BLaER1 treated with 17β-estradiol and CSF1 and Interleukin-3, amounts not matched to agents 10 nM and 100 nM (cell line): ENCODE measurements at regions not wholly inside any gene's neighbourhood (a gene's known extent, or its start where the extent isn't known, plus 50 kb on each side); places are given as distances from the start of the nearest gene placed in this dataset.

ENCODE experiments used
- H3K27ac ChIP-seq, 11 experiments: shearing (Covaris generic); formaldehyde crosslinking; 2 replicates each; pipeline ENCODE4 v1.8.1; 2022
- H3K27me3 ChIP-seq, 11 experiments: shearing (Covaris generic); formaldehyde crosslinking; 2 replicates each; pipeline ENCODE4 v1.8.1; 2022
- H3K36me3 ChIP-seq, 11 experiments: shearing (Covaris generic); formaldehyde crosslinking; 2 replicates each; pipeline ENCODE4 v1.8.1; 2022
- H3K4me1 ChIP-seq, 10 experiments: shearing (Covaris generic); formaldehyde crosslinking; 2 replicates each; pipeline ENCODE4 v1.8.1; 2022
- H3K4me2 ChIP-seq, 11 experiments: shearing (Covaris generic); formaldehyde crosslinking; 2 replicates each; pipeline ENCODE4 v1.8.1; 2022
- H3K4me3 ChIP-seq, 10 experiments: shearing (Covaris generic); formaldehyde crosslinking; 2 replicates each; pipeline ENCODE4 v1.8.1; 2022
- H3K9ac ChIP-seq, 11 experiments: shearing (Covaris generic); formaldehyde crosslinking; 2 replicates each; pipeline ENCODE4 v1.8.1; 2022
- H3K9me3 ChIP-seq, 11 experiments: shearing (Covaris generic); formaldehyde crosslinking; replicated peaks in 1 of 11; 2 replicates each; pipeline ENCODE4 v1.8.1; 2022
- H4K20me1 ChIP-seq, 11 experiments: shearing (Covaris generic); formaldehyde crosslinking; 2 replicates each; pipeline ENCODE4 v1.8.1; 2022
- Cebpa-rat ChIP-seq, 11 experiments: shearing (Covaris generic); IDR thresholded peaks; 2 replicates each; pipeline ENCODE4 v1.8.1; 2022

DNA sequence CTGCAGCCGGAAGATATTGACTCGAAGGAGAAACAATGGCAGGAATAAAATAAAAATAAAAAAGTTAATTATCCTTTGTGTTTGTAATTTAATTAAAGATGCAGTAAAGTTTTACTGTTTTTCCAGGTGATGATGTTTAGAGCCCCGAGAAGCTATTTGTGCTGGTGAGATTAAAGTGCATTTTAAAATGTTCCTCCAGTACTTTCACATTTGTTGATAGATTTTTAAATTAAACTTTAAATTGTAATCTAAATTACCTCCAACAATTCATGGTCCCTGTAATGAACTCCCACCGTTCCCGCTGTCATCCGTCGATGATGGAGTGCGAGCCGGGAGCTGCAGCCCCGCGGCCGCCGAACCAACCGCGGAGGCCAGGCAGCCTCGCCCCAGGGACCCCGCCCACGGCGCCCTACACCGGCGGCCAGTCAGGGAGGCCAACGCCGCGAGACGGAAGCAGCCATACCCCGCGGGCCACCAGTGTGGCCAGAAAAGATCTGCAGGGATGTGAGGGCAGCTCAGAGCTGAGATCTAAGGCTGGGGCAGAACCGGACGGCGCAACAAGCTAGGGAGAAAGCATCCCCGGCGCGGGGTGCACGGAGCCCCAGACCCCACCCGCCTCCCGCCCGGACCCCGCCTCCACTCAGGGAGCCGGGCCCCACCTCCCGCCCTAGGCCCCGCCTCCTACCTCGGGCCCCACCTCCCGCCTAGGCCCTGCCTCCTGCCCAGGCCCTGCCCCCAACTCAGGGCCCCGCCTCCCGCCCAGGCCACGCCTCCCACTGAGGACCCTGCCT, 104.0 kb downstream of the FAM53A start:
- Histone ChIP-seq H3K27me3 (no peaks in the 10 kb centered on the region), H3K9ac (peak overlapping the region; percentile 77 to 88 (median 85); a peak in 21 of 22 replicates), H4K20me1 (peaks cover 0 to 9% (median 0%) of the 10 kb centered on the region in 11 experiments; a peak in 7 of 22 replicates), H3K36me3 (no peaks in the 10 kb centered on the region), H3K4me1 (peaks cover 10 to 26% (median 20%) of the 10 kb centered on the region in 10 experiments; a peak in 18 of 20 replicates), H3K9me3 (peaks cover 0 to 11% (median 6%) of the 10 kb centered on the region in 11 experiments; a peak in 12 of 22 replicates), H3K27ac (peak overlapping the region; percentile 58 to 92 (median 87); a peak in 21 of 22 replicates), H3K4me2 (peak overlapping the region; percentile 64 to 98 (median 89)), H3K4me3 (peak overlapping the region; percentile 62 to 80 (median 70))
- no peak for TF ChIP-seq Cebpa-rat (IDR thresholded peaks at IDR 0.05)

DNA sequence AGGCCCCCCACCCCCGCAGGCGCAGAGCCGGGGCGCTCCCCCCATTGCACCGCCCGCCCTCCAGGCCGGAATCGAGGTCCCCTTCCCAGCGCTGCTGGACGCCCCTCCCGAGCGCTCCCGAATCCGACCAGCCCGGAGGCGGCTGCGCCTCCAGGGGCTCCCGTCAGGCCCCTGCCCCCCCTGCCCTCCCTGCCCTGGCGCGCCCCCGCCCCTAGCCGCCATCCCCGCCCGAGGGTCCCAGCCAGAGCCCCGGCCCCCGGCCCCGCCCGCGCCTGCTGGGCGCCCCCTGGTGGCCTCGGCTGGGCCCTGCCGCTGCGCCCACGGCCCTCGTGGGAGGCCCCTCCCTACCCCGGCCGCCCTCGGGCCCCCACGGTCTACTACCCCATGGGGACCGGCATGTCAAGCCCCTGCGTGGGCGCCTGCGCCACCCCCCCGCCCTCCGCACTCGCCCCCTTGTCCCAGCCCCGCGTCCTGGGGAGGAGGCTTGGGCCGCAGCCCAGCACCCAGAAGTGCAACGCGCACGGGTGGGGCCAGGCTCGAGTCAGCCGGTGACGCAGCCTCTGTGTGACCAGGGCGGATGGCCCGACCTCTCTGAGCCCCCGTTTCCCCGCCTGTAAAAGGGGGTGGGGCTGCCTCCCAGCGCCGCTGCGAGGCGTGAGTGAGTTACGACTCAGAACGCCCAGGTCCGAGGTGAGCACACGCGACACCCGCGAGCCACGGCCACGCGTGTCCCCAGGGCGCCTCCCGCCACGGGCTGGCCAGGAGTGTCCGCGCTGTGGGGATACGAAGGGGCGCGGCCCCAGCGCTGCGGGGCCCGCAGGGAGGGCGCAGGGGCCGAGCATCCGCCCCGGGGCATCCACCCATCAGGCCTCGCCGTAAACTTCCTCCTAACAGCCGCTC, 104.9 kb downstream of the FAM53A start:
- H3K9ac ChIP-seq, result peak overlapping the region; percentile 77 to 88 (median 85)
- H3K4me3 ChIP-seq, result peak overlapping the region; percentile 62 to 80 (median 70)
- peak overlapping the region; percentile 64 to 98 (median 89) for H3K4me2 ChIP-seq

DNA sequence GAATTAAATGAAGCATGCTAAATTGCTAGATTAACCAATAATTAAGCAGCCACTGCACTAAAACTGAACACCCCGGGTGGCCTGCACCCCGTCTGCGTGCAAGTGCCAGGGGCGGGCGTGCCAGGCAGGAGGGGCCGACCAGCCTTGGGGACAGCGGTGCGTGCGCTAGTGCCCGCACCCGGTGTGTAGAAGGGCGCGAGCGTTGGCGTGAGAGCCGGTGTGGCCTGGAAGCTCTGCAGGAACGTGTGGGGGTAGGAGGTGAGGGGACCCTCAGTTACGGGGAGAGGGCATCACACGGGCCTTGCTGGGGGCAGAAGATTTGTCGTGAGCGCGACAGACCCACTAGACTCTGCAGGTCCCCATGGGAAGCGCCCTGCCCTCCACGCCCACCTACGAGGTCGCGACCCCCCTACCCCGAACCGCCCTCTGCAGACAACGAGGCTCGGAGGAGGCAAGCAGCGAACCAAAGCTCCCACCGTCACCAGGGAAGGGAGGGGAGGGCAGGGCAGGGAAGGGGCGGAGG, 105.8 kb downstream of the FAM53A start:
- peaks cover 10 to 28% (median 18%) of the 10 kb centered on the region in 10 experiments; a peak in 18 of 20 replicates for H3K4me1 ChIP-seq
- no peaks in the 10 kb centered on the region for H3K9me3 ChIP-seq
- peaks cover 0 to 20% (median 0%) of the 10 kb centered on the region in 11 experiments; a peak in 8 of 22 replicates for H4K20me1 ChIP-seq
- H3K27ac ChIP-seq, result peak overlapping the region in 5 of 11 experiments; percentile 13 to 45 (median 37); a peak in 5 of 22 replicates
- peak overlapping the region in 5 of 10 experiments; percentile 34 to 78 (median 44); a peak in 9 of 20 replicates for H3K4me3 ChIP-seq
- no peak for TF ChIP-seq Cebpa-rat (IDR thresholded peaks at IDR 0.05)
- H3K4me2 ChIP-seq, result peak overlapping the region; percentile 61 to 84 (median 76)
- H3K9ac ChIP-seq, result peak overlapping the region in 9 of 11 experiments; percentile 21 to 60 (median 44); a peak in 11 of 22 replicates
- no peaks in the 10 kb centered on the region for H3K36me3 ChIP-seq
- H3K27me3 ChIP-seq, result no peaks in the 10 kb centered on the region

More for the DNA sequence above, 104.9 kb downstream of the FAM53A start:
- H3K9me3 ChIP-seq, result peaks cover 0 to 5% (median 1%) of the 10 kb centered on the region in 11 experiments; a peak in 8 of 22 replicates
- H3K27ac ChIP-seq, result peak overlapping the region; percentile 58 to 92 (median 87); a peak in 21 of 22 replicates
- no peaks in the 10 kb centered on the region for H3K27me3 ChIP-seq
- H3K4me1 ChIP-seq, result peaks cover 10 to 33% (median 20%) of the 10 kb centered on the region in 10 experiments; a peak in 18 of 20 replicates
- no peak for TF ChIP-seq Cebpa-rat (IDR thresholded peaks at IDR 0.05)
- no peaks in the 10 kb centered on the region for H3K36me3 ChIP-seq
- peaks cover 0 to 17% (median 0%) of the 10 kb centered on the region in 11 experiments; a peak in 8 of 22 replicates for H4K20me1 ChIP-seq

GRCh38 chr4:1577822-1578217, 106.3 kb downstream of the FAM53A start:
- TF ChIP-seq Cebpa-rat (IDR thresholded peaks at IDR 0.05), result no peak
- H3K4me3 ChIP-seq, result no peak overlapping the region
- peaks cover 0 to 20% (median 0%) of the 10 kb centered on the region in 11 experiments; a peak in 8 of 22 replicates for H4K20me1 ChIP-seq
- H3K27me3 ChIP-seq, result no peaks in the 10 kb centered on the region
- H3K36me3 ChIP-seq, result no peaks in the 10 kb centered on the region
- H3K9me3 ChIP-seq, result no peaks in the 10 kb centered on the region
- peak overlapping the region; percentile 61 to 84 (median 76); a peak in 19 of 22 replicates for H3K4me2 ChIP-seq
- peaks cover 10 to 25% (median 17%) of the 10 kb centered on the region in 10 experiments; a peak in 18 of 20 replicates for H3K4me1 ChIP-seq
- peak overlapping the region in 3 of 11 experiments; percentile 44 to 56 (median 54); a peak in 2 of 22 replicates for H3K9ac ChIP-seq
- 0 out of 22 replicates have a peak overlapping the region, but pooled peaks of 1 of the 11 experiments have one; percentile 42 for H3K27ac ChIP-seq

DNA sequence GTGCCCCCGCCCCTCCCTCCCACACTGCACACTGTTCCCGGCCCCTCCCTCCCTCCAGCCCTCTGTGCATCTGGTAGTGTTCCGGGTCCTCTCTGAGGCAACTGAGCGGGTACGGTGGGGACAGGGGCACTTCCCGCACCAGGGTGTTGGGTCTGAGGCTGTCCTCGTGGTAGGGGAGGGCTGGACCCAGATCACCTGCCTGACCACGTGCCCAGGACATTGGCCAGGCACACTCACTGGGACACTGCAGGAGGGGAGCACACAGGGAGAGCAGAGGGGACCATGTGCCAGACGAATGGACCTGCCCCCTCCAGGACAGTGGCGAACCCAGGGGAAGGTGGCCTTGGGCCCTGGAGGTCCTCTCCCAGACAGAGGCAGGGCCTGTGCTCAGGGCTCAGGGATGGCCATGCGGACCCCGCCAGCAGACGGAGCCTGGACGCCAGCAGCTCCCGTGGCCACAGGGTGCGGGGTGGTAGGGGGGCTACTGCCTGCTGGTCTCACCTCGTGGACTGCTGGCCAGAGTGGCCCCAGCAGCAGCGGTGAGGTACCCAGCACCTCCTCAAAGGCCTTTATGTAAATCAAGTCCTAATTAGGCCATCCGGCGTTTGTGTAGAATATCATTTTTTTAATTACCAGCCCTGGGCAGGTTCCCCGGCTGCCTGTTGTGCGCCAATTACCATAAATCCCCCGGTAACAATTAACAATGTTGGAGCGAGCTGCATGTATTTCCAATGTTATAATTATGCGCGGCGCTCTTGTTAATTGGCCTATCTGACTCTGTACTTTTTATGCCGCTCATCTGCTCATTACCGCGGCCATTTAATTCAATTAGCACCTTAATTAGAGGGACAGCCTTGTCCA, 106.9 kb downstream of the FAM53A start:
- TF ChIP-seq Cebpa-rat (IDR thresholded peaks at IDR 0.05), result no peak
- peaks cover 0 to 25% (median 0%) of the 10 kb centered on the region in 11 experiments; a peak in 8 of 22 replicates for H4K20me1 ChIP-seq

DNA sequence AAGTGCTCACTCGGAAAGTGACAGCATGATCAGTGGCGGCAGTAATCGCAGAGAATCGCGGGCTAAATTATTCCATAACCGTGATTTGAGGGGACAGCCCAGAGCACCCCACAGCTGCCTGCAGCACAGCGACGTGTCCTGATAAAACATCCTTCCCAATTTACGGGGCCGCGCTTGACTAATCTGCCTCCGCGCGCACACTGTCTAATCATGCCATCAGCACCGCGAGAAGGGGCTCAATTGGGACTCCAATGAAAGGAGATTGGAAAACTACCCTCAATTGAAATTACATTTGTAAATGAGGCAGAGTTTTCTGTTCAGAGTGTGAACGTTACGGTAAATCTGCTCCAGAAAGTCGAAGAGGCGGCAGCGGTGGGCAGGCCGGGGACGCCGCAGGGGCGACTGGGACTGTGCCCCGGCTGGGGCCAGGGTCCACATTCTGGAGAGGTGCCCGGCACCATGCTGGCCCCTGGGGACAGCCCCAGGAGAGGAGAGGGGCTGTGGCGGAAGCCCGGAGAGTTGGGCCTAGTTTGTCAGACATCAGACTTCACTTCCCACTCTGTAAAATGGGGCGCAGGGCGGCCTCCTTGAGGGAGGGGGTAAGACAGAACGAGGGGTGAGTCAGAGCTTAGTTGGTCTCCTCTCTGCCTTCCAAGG, 107.7 kb downstream of the FAM53A start:
- Histone ChIP-seq H3K4me2 (no peak overlapping the region), H4K20me1 (peaks cover 0 to 32% (median under 1%) of the 10 kb centered on the region in 11 experiments; a peak in 9 of 22 replicates), H3K27ac (no peak overlapping the region), H3K4me3 (no peak overlapping the region), H3K27me3 (no peaks in the 10 kb centered on the region), H3K4me1 (peaks cover 7 to 20% (median 14%) of the 10 kb centered on the region in 10 experiments; a peak in 18 of 20 replicates), H3K9me3 (no peaks in the 10 kb centered on the region), H3K9ac (no peak overlapping the region; a peak in 1 of 22 replicates), H3K36me3 (no peaks in the 10 kb centered on the region)
- TF ChIP-seq Cebpa-rat (IDR thresholded peaks at IDR 0.05), result no peak

More for the DNA sequence above, 106.9 kb downstream of the FAM53A start:
- Histone ChIP-seq H3K27ac (no peak overlapping the region), H3K27me3 (no peaks in the 10 kb centered on the region), H3K4me1 (peaks cover 10 to 25% (median 17%) of the 10 kb centered on the region in 10 experiments; a peak in 18 of 20 replicates), H3K36me3 (no peaks in the 10 kb centered on the region), H3K9me3 (no peaks in the 10 kb centered on the region), H3K4me2 (0 out of 22 replicates have a peak overlapping the region, but pooled peaks of 1 of the 11 experiments have one; percentile 4), H3K4me3 (no peak overlapping the region), H3K9ac (peak overlapping the region in 1 of 11 experiments; percentile 18; a peak in 1 of 22 replicates)
